A549 (cell line): ENCODE measurements at regions not wholly inside any gene's neighbourhood (a gene's known extent, or its start where the extent isn't known, plus 50 kb on each side); places are given as distances from the start of the nearest gene placed in this dataset.
A peak's percentile ranks its signal among the peaks of the same experiment; 100 is the strongest.

Experiments
- ATAC-seq, 2 experiments: fragments of 200-7000 bp in 1 of 2; fragments of >200 bp in 1 of 2; cut with Nextera tagmentation in 1 of 2; cut with Tn5 transposase in 1 of 2; 3 replicates each; pipeline versions ENCODE4 v1.8.0 to v1.9.1; 2018 to 2020; ENCODE audit warnings: mild to moderate bottlenecking in 1 of 2, moderate library complexity in 1 of 2
- CTCF ChIA-PET: fragments of 300-600 bp; sonication (Branson Sonifier 250); formaldehyde crosslinking; extraction: SDS; loops from one replicate; lab custom pipeline; 2021; ENCODE audit warnings: antibody characterized with exemption, inconsistent platforms; lab: Yijun Ruan, JAX
- POLR2A ChIA-PET: fragments of 350-600 bp; formaldehyde crosslinking; extraction: SDS; loops from one replicate; lab custom pipeline; 2021; ENCODE audit warnings: antibody characterized with exemption, inconsistent platforms; lab: Yijun Ruan, JAX
- DNase-seq, 2 experiments: peaks; one replicate each; pipeline versions ENCODE4 v3.0.0 to v3.0.0-alpha.2; 2011 to 2016; ENCODE audit warnings: low read depth in 1 of 2, low spot score in 1 of 2
- FAIRE-seq: peaks from 2 replicates; lab custom pipeline; 2011; peaks lifted over from hg19 to GRCh38; lab: Jason Lieb, UNC
- H3K27ac ChIP-seq, 2 experiments: fragments of >200 bp; sonication (Bioruptor Twin); formaldehyde crosslinking; 3 replicates each; pipeline ENCODE4 v1.5.1; 2016 to 2017
- H3K4me1 ChIP-seq: fragments of >200 bp; sonication (Bioruptor Twin); formaldehyde crosslinking; 3 replicates; pipeline ENCODE4 v1.6.1; 2016
- H3K4me2 ChIP-seq: fragments of >200 bp; sonication (Bioruptor Twin); formaldehyde crosslinking; 3 replicates; pipeline ENCODE4 v1.6.1; 2016
- H3K4me3 ChIP-seq: fragments of >200 bp; sonication (Bioruptor Twin); formaldehyde crosslinking; 3 replicates; pipeline ENCODE4 v1.5.1; 2016
- H3K9me3 ChIP-seq: fragments of >200 bp; sonication (Bioruptor Twin); formaldehyde crosslinking; 3 replicates; pipeline ENCODE4 v1.6.1; 2016
- BHLHE40 ChIP-seq: IDR thresholded peaks from 2 replicates; pipeline ENCODE4 v1.6.1; 2012; ENCODE audit warnings: low read depth, low read length, inconsistent platforms
- CBX2 ChIP-seq: fragments of 200-600 bp; sonication (generic); IDR thresholded peaks from 2 replicates; pipeline ENCODE4 v1.6.1; 2016; ENCODE audit warnings: low read depth, mild to moderate bottlenecking, borderline replicate concordance
- CEBPB ChIP-seq, 2 experiments: fragments of >200 bp in 1 of 2; sonication (Bioruptor Twin) in 1 of 2; formaldehyde crosslinking in 1 of 2; IDR thresholded peaks; 2 replicates each; pipeline ENCODE4 v1.6.1; 2012 to 2016
- CHD2 ChIP-seq: fragments of 150-350 bp; IDR thresholded peaks from 2 replicates; pipeline ENCODE4 v1.6.1; 2014; ENCODE audit warnings: low read length; ENCODE audit not compliant: partially characterized antibody
- CHD4 ChIP-seq: fragments of 200-600 bp; sonication (generic); IDR thresholded peaks from 2 replicates; pipeline ENCODE4 v1.6.1; 2016; ENCODE audit warnings: antibody characterized with exemption, mild to moderate bottlenecking, borderline replicate concordance
- EP300 ChIP-seq, 2 experiments: fragments of >200 bp; sonication (Bioruptor Twin); formaldehyde crosslinking; IDR thresholded peaks; 2 replicates in 1 of 2; 3 replicates in 1 of 2; pipeline ENCODE4 v1.6.1; 2016 to 2017
- ESRRA ChIP-seq: fragments of 150-350 bp; IDR thresholded peaks from 2 replicates; pipeline ENCODE4 v1.6.1; 2014; ENCODE audit warnings: mild to moderate bottlenecking, low read length, borderline replicate concordance
- FOSL2 ChIP-seq, 2 experiments: fragments of 450-650 bp in 1 of 2; fragments of >200 bp in 1 of 2; sonication (Bioruptor Twin) in 1 of 2; formaldehyde crosslinking; IDR thresholded peaks; 2 replicates each; pipeline versions ENCODE4 v1.5.0 to v1.6.1; 2016 to 2020; ENCODE audit warnings: mild to moderate bottlenecking in 1 of 2, moderate library complexity in 1 of 2
- FOXS1 ChIP-seq: fragments of 250-450 bp; sonication (Bioruptor Pico); IDR thresholded peaks from 2 replicates; pipeline ENCODE4 v1.5.0; 2020; ENCODE audit warnings: mild to moderate bottlenecking, moderate library complexity
- HDAC2 ChIP-seq: fragments of 200-600 bp; sonication (generic); IDR thresholded peaks from 2 replicates; pipeline ENCODE4 v1.6.1; 2016
- HEYL ChIP-seq: fragments of 250-450 bp; sonication (Bioruptor Pico); IDR thresholded peaks from 2 replicates; pipeline ENCODE4 v1.8.0; 2021; ENCODE audit warnings: mild to moderate bottlenecking, moderate library complexity
- HOXB13 ChIP-seq: fragments of 250-450 bp; sonication (Bioruptor Pico); IDR thresholded peaks from 2 replicates; pipeline ENCODE4 v1.5.0; 2020; ENCODE audit warnings: low read depth, mild to moderate bottlenecking, moderate library complexity
- JUNB ChIP-seq: fragments of >200 bp; sonication (Bioruptor Twin); formaldehyde crosslinking; IDR thresholded peaks from 2 replicates; pipeline ENCODE4 v1.6.1; 2016
- KDM1A ChIP-seq: fragments of 200-600 bp; sonication (generic); IDR thresholded peaks from 2 replicates; pipeline ENCODE4 v1.6.1; 2016; ENCODE audit warnings: low read depth, mild to moderate bottlenecking
- MAZ ChIP-seq: fragments of 150-350 bp; IDR thresholded peaks from 2 replicates; pipeline ENCODE4 v1.6.1; 2014; ENCODE audit warnings: antibody characterized with exemption, low read depth, low read length, borderline replicate concordance
- MYC ChIP-seq: IDR thresholded peaks from 2 replicates; pipeline ENCODE4 v1.6.1; 2012; ENCODE audit warnings: mild to moderate bottlenecking, inconsistent platforms, low read length, improper control_type of control experiment, borderline replicate concordance
- NFE2L2 ChIP-seq: fragments of 150-350 bp; conservative IDR thresholded peaks from 2 replicates; pipeline ENCODE4 v1.6.1; 2014; ENCODE audit warnings: low read length
- PHF8 ChIP-seq: fragments of 200-600 bp; sonication (generic); IDR thresholded peaks from 2 replicates; pipeline ENCODE4 v1.6.1; 2016; ENCODE audit warnings: low read depth, mild to moderate bottlenecking, antibody characterized with exemption, moderate library complexity, borderline replicate concordance
- RCOR1 ChIP-seq: fragments of 150-350 bp; IDR thresholded peaks from 2 replicates; pipeline ENCODE4 v1.6.1; 2014; ENCODE audit warnings: antibody characterized with exemption, low read length, low read depth
- RFX5 ChIP-seq: fragments of 450-650 bp; IDR thresholded peaks from 2 replicates; pipeline ENCODE4 v1.7.1; 2014; ENCODE audit warnings: antibody characterized with exemption, mild to moderate bottlenecking, moderate library complexity
- RNF2 ChIP-seq: fragments of 200-600 bp; sonication (generic); IDR thresholded peaks from 2 replicates; pipeline ENCODE4 v1.6.1; 2016; ENCODE audit warnings: low read depth, mild to moderate bottlenecking, antibody characterized with exemption, moderate library complexity, borderline replicate concordance
- ZC3H11A ChIP-seq: fragments of 450-650 bp; IDR thresholded peaks from 2 replicates; pipeline ENCODE4 v1.6.1; 2014; ENCODE audit warnings: antibody characterized with exemption, mild to moderate bottlenecking
- ZFP36 ChIP-seq: fragments of 450-650 bp; IDR thresholded peaks from 2 replicates; pipeline ENCODE4 v1.6.1; 2014; ENCODE audit warnings: borderline replicate concordance; ENCODE audit not compliant: partially characterized antibody
- ZSCAN20 ChIP-seq: fragments of 250-450 bp; sonication (Bioruptor Pico); IDR thresholded peaks from 2 replicates; pipeline ENCODE4 v1.8.0; 2022; ENCODE audit warnings: mild to moderate bottlenecking, moderate library complexity
- WGBS: methylation state at CpG from one replicate; pipeline ENCODE4 v1.1.6; 2017; ENCODE audit errors: missing lambda C conversion rate; 5-methylcytosine and 5-hydroxymethylcytosine counted together
- TF ChIP-seq, protein P1 (sequence below): fragments of >200 bp; sonication (Bioruptor Twin); formaldehyde crosslinking; IDR thresholded peaks from 3 replicates; pipeline ENCODE4 v1.6.1; 2016
- TF ChIP-seq, protein P2 (sequence below): fragments of 250-450 bp; sonication (Bioruptor Pico); IDR thresholded peaks from 2 replicates; pipeline ENCODE4 v1.5.0; 2020; ENCODE audit warnings: low read depth, mild to moderate bottlenecking, moderate library complexity
- TF ChIP-seq, protein P3 (sequence below): fragments of >200 bp; sonication (Bioruptor Twin); formaldehyde crosslinking; IDR thresholded peaks from 2 replicates; pipeline ENCODE4 v1.6.1; 2016

DNA sequence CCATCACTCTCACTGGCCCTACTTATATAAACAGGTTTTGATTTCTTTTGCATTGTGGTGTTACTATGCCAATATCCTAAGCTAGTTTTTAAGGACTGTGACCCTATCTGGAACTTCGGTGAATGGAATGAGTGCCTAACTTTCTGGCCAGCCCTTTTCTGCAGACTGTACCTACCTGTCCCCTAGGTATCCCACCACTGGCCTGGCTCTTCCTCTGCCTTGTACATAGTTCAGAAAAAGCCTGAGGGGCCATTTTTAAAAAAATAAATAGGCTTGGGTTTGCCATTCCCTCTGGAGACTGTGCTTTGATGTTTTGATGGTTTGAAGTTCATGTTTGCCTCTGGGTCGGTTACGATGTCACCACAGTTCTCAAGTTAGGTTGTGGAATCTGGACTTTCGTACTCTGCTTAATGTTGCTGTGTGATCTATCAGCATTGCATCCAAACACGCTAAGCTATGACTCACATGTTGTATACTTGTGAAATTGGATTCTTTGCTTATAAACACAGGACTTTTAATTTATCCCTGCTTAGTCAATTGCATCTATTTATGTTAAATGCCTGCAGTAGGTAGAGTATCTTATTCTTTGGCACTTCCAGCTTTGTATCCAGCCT is 182.0 kb downstream of the ANKRD50 start:
- POLR2A ChIA-PET = no interaction called here
- FAIRE-seq = no peak
- no peaks in the 10 kb centered on the region for H3K4me1 ChIP-seq
- peak overlapping the region; percentile 43 for H3K4me2 ChIP-seq
- CTCF ChIA-PET = no interaction called here
- DNase-seq = peak in 1 of 2 experiments; percentile 40
- H3K27ac ChIP-seq = no peak overlapping the region
- 28% methylated on average over 5 of the region's 5 CpGs for WGBS
- no peaks in the 10 kb centered on the region for H3K9me3 ChIP-seq
- no peak for TF ChIP-seq JUNB
- TF ChIP-seq NFE2L2 = no peak
- no peak for TF ChIP-seq RNF2
- TF ChIP-seq CHD2 = no peak
- no peak for TF ChIP-seq CEBPB (IDR thresholded peaks at IDR 0.05)
- no peak for TF ChIP-seq FOXS1 (CRISPR knock-in tag)
- TF ChIP-seq ZFP36 = no peak
- TF ChIP-seq, protein P1, sequence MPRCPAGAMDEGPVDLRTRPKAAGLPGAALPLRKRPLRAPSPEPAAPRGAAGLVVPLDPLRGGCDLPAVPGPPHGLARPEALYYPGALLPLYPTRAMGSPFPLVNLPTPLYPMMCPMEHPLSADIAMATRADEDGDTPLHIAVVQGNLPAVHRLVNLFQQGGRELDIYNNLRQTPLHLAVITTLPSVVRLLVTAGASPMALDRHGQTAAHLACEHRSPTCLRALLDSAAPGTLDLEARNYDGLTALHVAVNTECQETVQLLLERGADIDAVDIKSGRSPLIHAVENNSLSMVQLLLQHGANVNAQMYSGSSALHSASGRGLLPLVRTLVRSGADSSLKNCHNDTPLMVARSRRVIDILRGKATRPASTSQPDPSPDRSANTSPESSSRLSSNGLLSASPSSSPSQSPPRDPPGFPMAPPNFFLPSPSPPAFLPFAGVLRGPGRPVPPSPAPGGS = no peak
- H3K4me3 ChIP-seq = no peak overlapping the region
- peak in 1 of 2 experiments; percentile 51; a peak in 4 of 6 replicates for ATAC-seq

DNA sequence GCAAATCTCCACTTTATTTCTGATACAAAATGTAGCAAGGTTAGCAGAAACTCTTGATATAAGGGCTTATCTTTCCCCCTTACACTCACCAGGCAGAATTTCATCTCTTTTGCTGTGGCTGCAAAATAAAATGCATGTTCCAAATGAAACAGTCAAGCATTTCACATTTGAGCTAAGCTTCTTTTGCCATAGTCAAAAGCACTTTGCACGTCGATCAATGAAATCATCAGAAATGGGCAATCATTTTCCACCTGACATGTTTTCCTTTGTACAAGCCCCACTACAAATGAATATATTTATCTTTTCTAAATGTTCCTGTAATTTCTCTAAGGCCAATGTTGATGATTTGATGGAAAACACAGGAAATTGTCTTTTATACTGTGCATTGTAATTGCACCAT is 178.4 kb downstream of the ANKRD50 start:
- Histone ChIP-seq H3K4me1 (no peaks in the 10 kb centered on the region), H3K9me3 (no peaks in the 10 kb centered on the region), H3K4me3 (no peak overlapping the region), H3K4me2 (no peak overlapping the region), H3K27ac (no peak overlapping the region)
- ChIA-PET POLR2A (no interaction called here), CTCF (no interaction called here)
- WGBS = 95% methylated on average over 2 of the region's 2 CpGs
- no peak for TF ChIP-seq MYC
- no peak for TF ChIP-seq ESRRA
- TF ChIP-seq ZC3H11A = no peak
- TF ChIP-seq NFE2L2 = no peak
- no peak for TF ChIP-seq HEYL (CRISPR knock-in tag)
- TF ChIP-seq HDAC2 = no peak
- no peak for TF ChIP-seq EP300 (IDR thresholded peaks at IDR 0.05)
- TF ChIP-seq ZFP36 = no peak
- TF ChIP-seq MAZ = no peak
- TF ChIP-seq ZSCAN20 (CRISPR knock-in tag) = no peak
- no peak for TF ChIP-seq JUNB
- TF ChIP-seq FOSL2 (IDR thresholded peaks at IDR 0.05) = no peak
- no peak for TF ChIP-seq FOSL2 (CRISPR knock-in tag; IDR thresholded peaks at IDR 0.05)
- no peak for TF ChIP-seq CBX2
- TF ChIP-seq PHF8 = no peak
- ATAC-seq = no peak
- no peak for FAIRE-seq
- no peak for DNase-seq

DNA sequence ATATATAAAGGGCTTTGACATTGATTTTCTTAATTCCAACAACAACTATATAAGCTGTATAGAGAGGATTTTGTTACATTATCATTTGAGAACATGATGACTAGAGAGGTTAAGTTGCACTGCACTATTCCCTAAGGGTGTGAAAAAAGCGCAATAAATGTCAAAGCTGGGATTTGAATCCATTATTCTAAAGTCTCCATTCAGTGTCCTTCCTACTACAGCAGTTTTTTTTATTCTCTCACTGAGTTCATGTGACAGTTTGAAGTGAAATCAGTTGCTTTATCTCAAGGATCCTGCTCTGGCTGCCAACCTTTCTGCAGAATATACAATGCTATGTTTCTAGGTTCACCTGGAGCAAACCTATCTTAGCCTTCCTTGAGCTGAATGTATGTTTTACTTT is 177.5 kb downstream of the ANKRD50 start:
- TF ChIP-seq, protein P1 = no peak
- TF ChIP-seq, protein P2, sequence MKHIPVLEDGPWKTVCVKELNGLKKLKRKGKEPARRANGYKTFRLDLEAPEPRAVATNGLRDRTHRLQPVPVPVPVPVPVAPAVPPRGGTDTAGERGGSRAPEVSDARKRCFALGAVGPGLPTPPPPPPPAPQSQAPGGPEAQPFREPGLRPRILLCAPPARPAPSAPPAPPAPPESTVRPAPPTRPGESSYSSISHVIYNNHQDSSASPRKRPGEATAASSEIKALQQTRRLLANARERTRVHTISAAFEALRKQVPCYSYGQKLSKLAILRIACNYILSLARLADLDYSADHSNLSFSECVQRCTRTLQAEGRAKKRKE (CRISPR knock-in tag) = no peak
- no peak for TF ChIP-seq HOXB13 (CRISPR knock-in tag)
- no peak for TF ChIP-seq RCOR1
- TF ChIP-seq CHD2 = no peak
- no peak for TF ChIP-seq RFX5
- TF ChIP-seq KDM1A = no peak
- TF ChIP-seq ESRRA = no peak
- no peak for TF ChIP-seq FOSL2 (IDR thresholded peaks at IDR 0.05)
- no peak for TF ChIP-seq FOSL2 (CRISPR knock-in tag; IDR thresholded peaks at IDR 0.05)
- TF ChIP-seq CHD4 = no peak
- TF ChIP-seq, protein P3, sequence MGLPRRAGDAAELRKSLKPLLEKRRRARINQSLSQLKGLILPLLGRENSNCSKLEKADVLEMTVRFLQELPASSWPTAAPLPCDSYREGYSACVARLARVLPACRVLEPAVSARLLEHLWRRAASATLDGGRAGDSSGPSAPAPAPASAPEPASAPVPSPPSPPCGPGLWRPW = no peak
- no peak for TF ChIP-seq BHLHE40
- CTCF ChIA-PET = no interaction called here
- ATAC-seq (no peak), FAIRE-seq (no peak), DNase-seq (no peak)
- Histone ChIP-seq H3K4me1 (no peaks in the 10 kb centered on the region), H3K27ac (no peak overlapping the region), H3K4me2 (no peak overlapping the region), H3K9me3 (no peaks in the 10 kb centered on the region), H3K4me3 (no peak overlapping the region)
- POLR2A ChIA-PET = no interaction called here
- WGBS = 95% methylated on average over 1 of the region's 1 CpG
